CD4-positive, alpha-beta T cell (primary cell): ENCODE measurements at regions not wholly inside any gene's neighbourhood (a gene's known extent, or its start where the extent isn't known, plus 50 kb on each side); places are given as distances from the start of the nearest gene placed in this dataset.

ENCODE experiments used
- ATAC-seq: fragments of 200-7000 bp; cut with Tn5 transposase; one replicate; pipeline ENCODE4 v1.10.0; 2022; ENCODE audit warnings: mild to moderate bottlenecking; ENCODE audit not compliant: poor library complexity
- CTCF ChIA-PET: fragments of 350-600 bp; sonication (Branson Sonifier 250); formaldehyde crosslinking; loops from one replicate; lab custom pipeline; 2021; ENCODE audit warnings: antibody characterized with exemption, inconsistent platforms; lab: Charles Lee
- POLR2A ChIA-PET: fragments of 350-600 bp; sonication (Branson Sonifier 250); formaldehyde crosslinking; loops from one replicate; lab custom pipeline; 2021; ENCODE audit warnings: antibody characterized with exemption, inconsistent platforms; lab: Charles Lee
- DNase-seq, 14 experiments: peaks; one replicate each; pipeline ENCODE4 v3.0.0-alpha.2; 2013 to 2020; ENCODE audit warnings: mixed read lengths in 2 of 14
- H3K27ac ChIP-seq, 2 donors: one replicate each; pipeline versions ENCODE4 v1.5.1 to v1.7.0; 2013; ENCODE audit warnings: low read length in 2 of 2, low read depth in 1 of 2, mild to moderate bottlenecking in 1 of 2
- H3K27me3 ChIP-seq, 2 experiments: 1 replicate in 1 of 2; 2 replicates in 1 of 2; pipeline versions ENCODE4 v1.6.1 to v1.7.0; 2013; ENCODE audit warnings: low read length in 2 of 2, control low read depth in 1 of 2, mild to moderate bottlenecking in 1 of 2, moderate library complexity in 1 of 2; ENCODE audit not compliant: insufficient read depth in 2 of 2, control insufficient read depth in 1 of 2
- H3K36me3 ChIP-seq: one replicate; pipeline ENCODE4 v1.6.1; 2013; ENCODE audit warnings: low read length, control low read depth; ENCODE audit not compliant: insufficient read depth
- H3K4me1 ChIP-seq: one replicate; pipeline ENCODE4 v1.6.1; 2013; ENCODE audit warnings: low read length, control low read depth; ENCODE audit not compliant: insufficient read depth
- H3K4me3 ChIP-seq: one replicate; pipeline ENCODE4 v1.5.1; 2013; ENCODE audit warnings: mild to moderate bottlenecking, low read length, moderate library complexity
- H3K9me3 ChIP-seq, 2 experiments: 1 replicate in 1 of 2; 2 replicates in 1 of 2; pipeline versions ENCODE4 v1.6.1 to v1.7.0; 2013; ENCODE audit warnings: low read length in 2 of 2, mild to moderate bottlenecking in 2 of 2, control low read depth in 1 of 2, moderate library complexity in 1 of 2; ENCODE audit not compliant: control insufficient read depth in 1 of 2, insufficient read depth in 1 of 2
- H3K27ac Mint-ChIP-seq: one replicate; pipeline ENCODE4 v1.8.0; 2020; ENCODE audit warnings: mixed read lengths
- H3K27me3 Mint-ChIP-seq: one replicate; pipeline ENCODE4 v1.8.0; 2021; ENCODE audit warnings: mixed read lengths
- H3K36me3 Mint-ChIP-seq: one replicate; pipeline ENCODE4 v1.8.0; 2021; ENCODE audit warnings: low read depth, mixed read lengths
- H3K4me1 Mint-ChIP-seq: one replicate; pipeline ENCODE4 v1.8.0; 2021; ENCODE audit warnings: low read depth, mixed read lengths
- H3K4me3 Mint-ChIP-seq: one replicate; pipeline ENCODE4 v1.8.0; 2020; ENCODE audit warnings: mild to moderate bottlenecking, mixed read lengths
- H3K9me3 Mint-ChIP-seq: one replicate; pipeline ENCODE4 v1.8.0; 2020; ENCODE audit warnings: mixed read lengths
- intact Hi-C, 2 experiments: fragments of 100-400 bp; cut with DNase I in 1 of 2; cut with micrococcal nuclease in 1 of 2; formaldehyde crosslinking; loops; one replicate each; pipeline versions ENCODE4 v1.15.1 to v1.9.0; 2023 to 2025; cut with DNase I, micrococcal nuclease
- TF ChIP-seq, protein P1 (sequence below): fragments of 200-600 bp; IDR thresholded peaks from one replicate; pipeline ENCODE4 v1.8.0; 2022; ENCODE audit warnings: antibody characterized with exemption, mild to moderate bottlenecking

- Histone ChIP-seq H3K27ac (no peak overlapping the region), H3K9me3 (no peaks in the 10 kb centered on the region), H3K27me3 (peaks cover 0 to 3% of the 10 kb centered on the region in 2 experiments), H3K4me1 (no peaks in the 10 kb centered on the region), H3K4me3 (no peak overlapping the region), H3K36me3 (no peaks in the 10 kb centered on the region)
- ChIA-PET POLR2A (no interaction called here), CTCF (no interaction called here)
- no peaks in the 10 kb centered on the region for H3K9me3 Mint-ChIP-seq
- DNase-seq: no peak
- no peaks in the 10 kb centered on the region for H3K36me3 Mint-ChIP-seq
- intact Hi-C loops: no loop called here
- H3K4me1 Mint-ChIP-seq: no peaks in the 10 kb centered on the region
- H3K4me3 Mint-ChIP-seq: no peak overlapping the region
- peaks cover 7% of the 10 kb centered on the region for H3K27me3 Mint-ChIP-seq
- TF ChIP-seq, protein P1, sequence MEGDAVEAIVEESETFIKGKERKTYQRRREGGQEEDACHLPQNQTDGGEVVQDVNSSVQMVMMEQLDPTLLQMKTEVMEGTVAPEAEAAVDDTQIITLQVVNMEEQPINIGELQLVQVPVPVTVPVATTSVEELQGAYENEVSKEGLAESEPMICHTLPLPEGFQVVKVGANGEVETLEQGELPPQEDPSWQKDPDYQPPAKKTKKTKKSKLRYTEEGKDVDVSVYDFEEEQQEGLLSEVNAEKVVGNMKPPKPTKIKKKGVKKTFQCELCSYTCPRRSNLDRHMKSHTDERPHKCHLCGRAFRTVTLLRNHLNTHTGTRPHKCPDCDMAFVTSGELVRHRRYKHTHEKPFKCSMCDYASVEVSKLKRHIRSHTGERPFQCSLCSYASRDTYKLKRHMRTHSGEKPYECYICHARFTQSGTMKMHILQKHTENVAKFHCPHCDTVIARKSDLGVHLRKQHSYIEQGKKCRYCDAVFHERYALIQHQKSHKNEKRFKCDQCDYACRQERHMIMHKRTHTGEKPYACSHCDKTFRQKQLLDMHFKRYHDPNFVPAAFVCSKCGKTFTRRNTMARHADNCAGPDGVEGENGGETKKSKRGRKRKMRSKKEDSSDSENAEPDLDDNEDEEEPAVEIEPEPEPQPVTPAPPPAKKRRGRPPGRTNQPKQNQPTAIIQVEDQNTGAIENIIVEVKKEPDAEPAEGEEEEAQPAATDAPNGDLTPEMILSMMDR: no peak
- no peak for ATAC-seq
- no peak overlapping the region for H3K27ac Mint-ChIP-seq
Measured at GRCh38 chr3:73249047-73249446, 187.6 kb downstream of the EBLN2 start.

DNA sequence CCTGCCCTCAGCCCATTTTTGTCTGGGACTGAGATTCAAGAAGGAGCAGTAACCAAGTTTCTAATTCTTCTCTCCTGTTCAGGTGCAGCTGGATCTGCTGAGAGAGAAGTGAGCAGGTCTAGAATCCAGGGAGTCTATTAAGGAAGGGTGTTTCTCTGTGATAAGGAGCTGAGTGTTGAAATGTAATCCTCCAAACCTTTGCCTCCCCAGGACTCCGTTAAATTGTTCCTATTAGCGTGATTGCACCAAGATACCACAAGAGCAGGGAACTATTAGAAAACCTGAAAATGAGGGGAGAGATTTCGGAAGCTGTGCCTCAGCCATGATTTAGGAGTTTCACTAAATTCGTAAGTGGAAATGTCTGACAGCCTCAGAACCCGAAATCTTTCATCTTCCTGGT is 192.6 kb downstream of the EBLN2 start:
- Histone ChIP-seq H3K9me3 (peaks cover 0 to 4% of the 10 kb centered on the region in 2 experiments), H3K4me1 (no peaks in the 10 kb centered on the region), H3K4me3 (no peak overlapping the region), H3K27ac (no peak overlapping the region), H3K36me3 (no peaks in the 10 kb centered on the region), H3K27me3 (peaks cover 0 to 3% of the 10 kb centered on the region in 2 experiments)
- intact Hi-C loops: no loop called here
- Mint-ChIP-seq H3K4me1 (no peaks in the 10 kb centered on the region), H3K9me3 (no peaks in the 10 kb centered on the region), H3K36me3 (no peaks in the 10 kb centered on the region), H3K4me3 (no peak overlapping the region), H3K27ac (no peak overlapping the region), H3K27me3 (peaks cover 46% of the 10 kb centered on the region)
- DNase-seq (no peak), ATAC-seq (no peak)
- CTCF ChIA-PET: no interaction called here
- TF ChIP-seq, protein P1: no peak
- POLR2A ChIA-PET: no interaction called here

DNA sequence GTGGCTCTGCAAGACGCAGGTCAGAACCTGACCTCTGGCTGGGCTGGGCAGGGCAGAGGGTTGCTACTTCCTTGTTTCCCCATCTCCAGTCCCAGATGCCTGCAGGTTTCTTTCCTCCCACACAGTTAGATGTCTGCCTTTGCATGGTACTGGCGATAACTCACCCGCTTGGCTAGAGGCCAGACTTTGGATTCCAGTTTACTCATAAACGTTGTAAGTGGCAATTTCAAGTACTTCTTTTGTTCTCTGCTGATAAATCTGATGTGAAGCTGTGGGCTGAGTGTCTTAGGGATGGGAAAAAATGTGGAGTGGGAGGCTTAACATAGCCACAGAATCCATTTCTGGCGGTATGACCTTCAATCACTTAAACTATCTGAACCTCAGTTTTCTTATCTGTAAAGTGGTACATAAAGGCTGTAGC is 194.2 kb downstream of the EBLN2 start:
- Mint-ChIP-seq H3K4me3 (no peak overlapping the region), H3K27me3 (peaks cover 56% of the 10 kb centered on the region), H3K4me1 (no peaks in the 10 kb centered on the region), H3K36me3 (no peaks in the 10 kb centered on the region), H3K27ac (no peak overlapping the region), H3K9me3 (no peaks in the 10 kb centered on the region)
- no peaks in the 10 kb centered on the region for H3K4me1 ChIP-seq
- H3K9me3 ChIP-seq: peaks cover 0 to 4% of the 10 kb centered on the region in 2 experiments
- ATAC-seq (no peak), DNase-seq (no peak)
- ChIA-PET CTCF (no interaction called here), POLR2A (no interaction called here)
- intact Hi-C loops: no loop called here
- no peaks in the 10 kb centered on the region for H3K36me3 ChIP-seq
- H3K4me3 ChIP-seq: no peak overlapping the region
- TF ChIP-seq, protein P1: no peak
- H3K27ac ChIP-seq: no peak overlapping the region
- H3K27me3 ChIP-seq: peaks cover 0 to 3% of the 10 kb centered on the region in 2 experiments
